BLaER1 treated with 17β-estradiol and CSF1 and Interleukin-3, amounts not matched to agents 10 nM and 100 nM (cell line): ENCODE measurements at regions not wholly inside any gene's neighbourhood (a gene's known extent, or its start where the extent isn't known, plus 50 kb on each side); places are given as distances from the start of the nearest gene placed in this dataset.

Source experiments
- H3K27ac ChIP-seq, 11 experiments: shearing (Covaris generic); formaldehyde crosslinking; 2 replicates each; pipeline ENCODE4 v1.8.1; 2022
- H3K27me3 ChIP-seq, 11 experiments: shearing (Covaris generic); formaldehyde crosslinking; 2 replicates each; pipeline ENCODE4 v1.8.1; 2022
- H3K36me3 ChIP-seq, 11 experiments: shearing (Covaris generic); formaldehyde crosslinking; 2 replicates each; pipeline ENCODE4 v1.8.1; 2022
- H3K4me1 ChIP-seq, 10 experiments: shearing (Covaris generic); formaldehyde crosslinking; 2 replicates each; pipeline ENCODE4 v1.8.1; 2022
- H3K4me2 ChIP-seq, 11 experiments: shearing (Covaris generic); formaldehyde crosslinking; 2 replicates each; pipeline ENCODE4 v1.8.1; 2022
- H3K4me3 ChIP-seq, 10 experiments: shearing (Covaris generic); formaldehyde crosslinking; 2 replicates each; pipeline ENCODE4 v1.8.1; 2022
- H3K9ac ChIP-seq, 11 experiments: shearing (Covaris generic); formaldehyde crosslinking; 2 replicates each; pipeline ENCODE4 v1.8.1; 2022
- H3K9me3 ChIP-seq, 11 experiments: shearing (Covaris generic); formaldehyde crosslinking; replicated peaks in 1 of 11; 2 replicates each; pipeline ENCODE4 v1.8.1; 2022
- H4K20me1 ChIP-seq, 11 experiments: shearing (Covaris generic); formaldehyde crosslinking; 2 replicates each; pipeline ENCODE4 v1.8.1; 2022
- Cebpa-rat ChIP-seq, 11 experiments: shearing (Covaris generic); IDR thresholded peaks; 2 replicates each; pipeline ENCODE4 v1.8.1; 2022

GRCh38 chr4:31979988-31980387 lies 1259.8 kb downstream of the PCDH7 start:
- Histone ChIP-seq H3K27me3 (no peaks in the 10 kb centered on the region), H3K9me3 (no peaks in the 10 kb centered on the region), H3K4me2 (no peak overlapping the region), H3K4me3 (no peak overlapping the region), H4K20me1 (no peaks in the 10 kb centered on the region), H3K27ac (no peak overlapping the region), H3K9ac (no peak overlapping the region), H3K36me3 (no peaks in the 10 kb centered on the region), H3K4me1 (peaks cover 0 to 20% (median 0%) of the 10 kb centered on the region in 10 experiments; a peak in 7 of 20 replicates)
- no peak for TF ChIP-seq Cebpa-rat (IDR thresholded peaks at IDR 0.05)

DNA sequence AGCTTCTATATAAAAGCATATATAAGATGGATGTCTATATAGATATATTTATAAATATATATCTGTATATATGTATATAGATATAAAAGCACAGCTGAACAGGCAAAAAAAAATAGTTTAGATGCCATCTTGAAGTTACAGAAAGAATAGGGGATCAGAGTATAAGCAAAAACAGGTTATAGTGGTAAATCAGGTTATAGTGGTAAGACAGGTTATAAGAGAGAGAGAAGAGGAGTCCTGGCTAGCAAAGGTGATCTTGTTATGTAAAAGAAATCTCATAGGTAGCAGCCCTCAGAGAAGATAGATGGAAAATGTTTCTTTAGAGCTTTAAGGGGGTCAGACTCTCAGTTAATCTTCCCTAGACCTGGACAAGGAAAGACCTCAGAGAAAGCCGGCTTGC lies 1263.1 kb downstream of the PCDH7 start:
- peaks cover 0 to 27% (median 0%) of the 10 kb centered on the region in 10 experiments; a peak in 7 of 20 replicates for H3K4me1 ChIP-seq
- H4K20me1 ChIP-seq: no peaks in the 10 kb centered on the region
- TF ChIP-seq Cebpa-rat (IDR thresholded peaks at IDR 0.05): no peak
- H3K9me3 ChIP-seq: no peaks in the 10 kb centered on the region
- H3K9ac ChIP-seq: no peak overlapping the region
- H3K4me2 ChIP-seq: no peak overlapping the region
- no peak overlapping the region for H3K27ac ChIP-seq
- H3K27me3 ChIP-seq: no peaks in the 10 kb centered on the region
- no peak overlapping the region for H3K4me3 ChIP-seq
- H3K36me3 ChIP-seq: no peaks in the 10 kb centered on the region

DNA sequence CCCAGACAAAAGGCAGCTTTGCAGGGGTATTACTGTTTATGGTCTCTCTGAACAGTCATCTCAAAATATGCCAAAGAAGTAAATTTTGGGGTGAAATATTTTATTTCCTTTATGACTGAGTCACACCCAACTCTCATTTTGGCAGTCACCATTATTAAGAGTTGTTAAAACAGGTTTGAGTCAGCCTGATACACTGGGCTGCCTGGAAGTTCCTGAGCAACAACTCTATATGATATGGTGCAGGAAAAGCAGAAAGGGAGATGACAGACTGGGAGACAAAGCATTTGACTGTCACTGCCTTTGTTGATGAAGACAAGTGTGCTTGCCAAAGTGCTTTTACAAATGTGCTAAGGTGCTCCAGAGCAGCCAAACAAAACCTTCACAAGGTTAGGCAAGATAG lies 1263.5 kb downstream of the PCDH7 start:
- H4K20me1 ChIP-seq: no peaks in the 10 kb centered on the region
- H3K4me1 ChIP-seq: peaks cover 0 to 27% (median 0%) of the 10 kb centered on the region in 10 experiments; a peak in 7 of 20 replicates
- H3K9ac ChIP-seq: no peak overlapping the region
- no peak overlapping the region for H3K4me3 ChIP-seq
- no peaks in the 10 kb centered on the region for H3K27me3 ChIP-seq
- H3K36me3 ChIP-seq: no peaks in the 10 kb centered on the region
- TF ChIP-seq Cebpa-rat (IDR thresholded peaks at IDR 0.05): no peak
- no peak overlapping the region; a peak in 1 of 22 replicates for H3K4me2 ChIP-seq
- no peaks in the 10 kb centered on the region for H3K9me3 ChIP-seq
- H3K27ac ChIP-seq: 0 out of 22 replicates have a peak overlapping the region, but pooled peaks of 2 of the 11 experiments have one; percentile 9 to 54

- H3K36me3 ChIP-seq: no peaks in the 10 kb centered on the region
- H3K4me3 ChIP-seq: no peak overlapping the region
- H3K9me3 ChIP-seq: peaks cover 0 to 4% (median 0%) of the 10 kb centered on the region in 11 experiments; a peak in 2 of 22 replicates
- no peaks in the 10 kb centered on the region for H4K20me1 ChIP-seq
- H3K27me3 ChIP-seq: no peaks in the 10 kb centered on the region
- peak overlapping the region in 2 of 11 experiments; percentile 30 to 31; a peak in 4 of 22 replicates for H3K4me2 ChIP-seq
- no peak overlapping the region for H3K9ac ChIP-seq
- H3K4me1 ChIP-seq: peaks cover 0 to 27% (median 0%) of the 10 kb centered on the region in 10 experiments; a peak in 7 of 20 replicates
- TF ChIP-seq Cebpa-rat (IDR thresholded peaks at IDR 0.05): peak in 1 of 11 experiments; percentile 34; a peak in 2 of 22 replicates
- peak overlapping the region in 3 of 11 experiments; percentile 20 to 54 (median 44); a peak in 6 of 22 replicates for H3K27ac ChIP-seq
Measured at GRCh38 chr4:31984872-31985271, 1264.7 kb downstream of the PCDH7 start.

GRCh38 chr4:31995943-31996901 lies 1276.1 kb downstream of the PCDH7 start:
- no peak overlapping the region for H3K27ac ChIP-seq
- H3K9ac ChIP-seq: no peak overlapping the region
- no peak overlapping the region for H3K4me2 ChIP-seq
- H3K9me3 ChIP-seq: peaks cover 0 to 10% (median 8%) of the 10 kb centered on the region in 11 experiments; a peak in 14 of 22 replicates
- TF ChIP-seq Cebpa-rat (IDR thresholded peaks at IDR 0.05): no peak
- no peaks in the 10 kb centered on the region for H3K4me1 ChIP-seq
- H3K4me3 ChIP-seq: no peak overlapping the region
- no peaks in the 10 kb centered on the region for H4K20me1 ChIP-seq
- H3K27me3 ChIP-seq: no peaks in the 10 kb centered on the region
- no peaks in the 10 kb centered on the region for H3K36me3 ChIP-seq

DNA sequence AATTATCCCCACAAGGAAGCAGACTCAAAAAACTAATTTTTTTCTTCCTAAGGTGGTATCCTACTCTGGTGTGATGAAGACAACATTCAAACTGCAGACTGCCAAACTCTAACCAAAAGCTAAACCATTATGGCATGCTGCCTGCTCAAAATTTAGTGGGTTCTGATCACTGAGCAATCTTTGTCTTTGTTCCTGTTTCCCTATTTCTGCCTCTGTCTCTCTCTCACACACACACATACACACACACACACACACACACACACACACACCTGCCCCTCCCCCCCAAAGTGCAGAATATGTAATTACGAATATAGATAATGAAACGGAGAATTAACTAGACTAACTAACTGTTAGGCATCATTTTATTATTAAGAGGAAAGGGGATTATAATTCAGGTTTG lies 1278.6 kb downstream of the PCDH7 start:
- Histone ChIP-seq H3K9me3 (peaks cover 0 to 10% (median 8%) of the 10 kb centered on the region in 11 experiments; a peak in 14 of 22 replicates), H3K27me3 (no peaks in the 10 kb centered on the region), H3K4me2 (no peak overlapping the region), H3K9ac (no peak overlapping the region), H3K4me3 (no peak overlapping the region), H3K27ac (no peak overlapping the region), H3K36me3 (no peaks in the 10 kb centered on the region), H3K4me1 (no peaks in the 10 kb centered on the region), H4K20me1 (no peaks in the 10 kb centered on the region)
- TF ChIP-seq Cebpa-rat (IDR thresholded peaks at IDR 0.05): no peak

GRCh38 chr4:31999848-32000247 lies 1279.7 kb downstream of the PCDH7 start:
- Histone ChIP-seq H4K20me1 (no peaks in the 10 kb centered on the region), H3K27me3 (no peaks in the 10 kb centered on the region), H3K4me1 (no peaks in the 10 kb centered on the region), H3K9me3 (peaks cover 0 to 10% (median 8%) of the 10 kb centered on the region in 11 experiments; a peak in 14 of 22 replicates), H3K36me3 (no peaks in the 10 kb centered on the region), H3K4me2 (no peak overlapping the region), H3K27ac (no peak overlapping the region), H3K9ac (no peak overlapping the region), H3K4me3 (no peak overlapping the region)
- no peak for TF ChIP-seq Cebpa-rat (IDR thresholded peaks at IDR 0.05)

- H4K20me1 ChIP-seq: no peaks in the 10 kb centered on the region
- H3K27ac ChIP-seq: no peak overlapping the region
- H3K9ac ChIP-seq: no peak overlapping the region
- H3K4me1 ChIP-seq: no peaks in the 10 kb centered on the region
- no peak overlapping the region for H3K4me2 ChIP-seq
- H3K9me3 ChIP-seq: peaks cover 0 to 9% (median 8%) of the 10 kb centered on the region in 11 experiments; a peak in 14 of 22 replicates
- no peak for TF ChIP-seq Cebpa-rat (IDR thresholded peaks at IDR 0.05)
- no peak overlapping the region for H3K4me3 ChIP-seq
- no peaks in the 10 kb centered on the region for H3K36me3 ChIP-seq
- no peaks in the 10 kb centered on the region for H3K27me3 ChIP-seq
Measured at GRCh38 chr4:32000846-32001488, 1280.8 kb downstream of the PCDH7 start.

DNA sequence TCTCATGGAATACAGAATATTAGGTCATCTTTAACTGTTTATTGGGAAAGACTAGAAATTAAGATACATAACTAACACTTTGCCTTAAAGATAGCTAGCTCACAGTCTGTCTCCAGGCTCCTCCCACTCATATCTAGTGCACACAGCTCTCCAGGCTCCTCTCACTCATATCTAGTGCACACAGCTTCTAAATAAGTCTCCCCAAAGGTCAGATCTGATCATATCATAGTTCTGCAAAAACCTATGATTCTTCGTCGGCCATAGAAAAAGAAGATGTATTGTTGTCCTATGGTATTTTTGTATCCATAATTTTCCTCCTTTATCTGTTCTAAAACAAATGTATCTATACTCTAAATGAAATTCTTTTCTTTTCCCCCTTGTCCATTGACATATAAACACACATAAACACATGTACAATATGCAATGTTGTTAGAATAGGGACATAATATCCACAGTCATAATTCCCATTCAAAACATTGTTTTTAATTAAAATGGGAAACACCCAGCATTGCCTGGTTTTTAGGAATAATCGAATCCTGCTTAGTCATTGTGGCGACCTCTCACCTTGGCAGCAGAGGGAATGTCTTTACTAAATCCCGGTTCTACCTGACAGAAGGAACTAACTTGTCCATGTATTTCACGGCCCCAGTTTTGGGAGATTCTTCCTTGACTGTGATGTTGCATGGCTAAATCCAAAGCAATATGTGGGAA lies 1282.0 kb downstream of the PCDH7 start:
- no peak overlapping the region for H3K9ac ChIP-seq
- no peaks in the 10 kb centered on the region for H3K27me3 ChIP-seq
- no peaks in the 10 kb centered on the region for H4K20me1 ChIP-seq
- no peaks in the 10 kb centered on the region for H3K36me3 ChIP-seq
- H3K4me1 ChIP-seq: no peaks in the 10 kb centered on the region
- no peak overlapping the region for H3K4me2 ChIP-seq
- no peak overlapping the region for H3K4me3 ChIP-seq
- no peak overlapping the region for H3K27ac ChIP-seq
- TF ChIP-seq Cebpa-rat (IDR thresholded peaks at IDR 0.05): no peak
- H3K9me3 ChIP-seq: no peaks in the 10 kb centered on the region
